A673 (cell line): ENCODE measurements at regions not wholly inside any gene's neighbourhood (a gene's known extent, or its start where the extent isn't known, plus 50 kb on each side); places are given as distances from the start of the nearest gene placed in this dataset.

Experiments
- BruUV-seq: library from RNA; stranded (reverse); fragments of 400-500 nt; replicated peaks from 2 replicates; lab custom pipeline; 2021; lab: Mats Ljungman, UMichigan
- CTCF ChIA-PET: fragments of 300-600 bp; sonication (Branson Sonifier 250); formaldehyde crosslinking; loops from one replicate; lab custom pipeline; 2022; ENCODE audit warnings: antibody characterized with exemption; lab: Charles Lee
- POLR2A ChIA-PET: fragments of 300-600 bp; sonication (Branson Sonifier 250); formaldehyde crosslinking; loops from one replicate; lab custom pipeline; 2022; ENCODE audit warnings: antibody characterized with exemption; ENCODE audit not compliant: low non-redundant PET; lab: Charles Lee
- DNase-seq: peaks from one replicate; pipeline ENCODE4 v3.0.0-alpha.2; 2015; ENCODE audit warnings: low spot score
- H3K27ac ChIP-seq: fragments of 200-600 bp; sonication (generic); 2 replicates; pipeline ENCODE4 v1.5.1; 2016; ENCODE audit warnings: mixed run types, low read depth, mild to moderate bottlenecking, mixed read lengths, antibody characterized with exemption, low read length; ENCODE audit not compliant: poor library complexity, severe bottlenecking
- H3K27me3 ChIP-seq: fragments of 200-600 bp; sonication (generic); replicated peaks from 2 replicates; pipeline ENCODE4 v1.6.1; 2017; ENCODE audit warnings: mixed run types, low read depth, mild to moderate bottlenecking, mixed read lengths, antibody characterized with exemption, low read length; ENCODE audit not compliant: insufficient read depth, poor library complexity
- H3K36me3 ChIP-seq: fragments of 200-600 bp; sonication (generic); 2 replicates; pipeline ENCODE4 v1.6.1; 2016; ENCODE audit warnings: mixed run types, mild to moderate bottlenecking, mixed read lengths, antibody characterized with exemption, low read length; ENCODE audit not compliant: insufficient read depth, poor library complexity, severe bottlenecking
- H3K4me1 ChIP-seq: fragments of 200-600 bp; sonication (generic); 2 replicates; pipeline ENCODE4 v1.6.1; 2017; ENCODE audit warnings: mixed run types, mild to moderate bottlenecking, mixed read lengths, antibody characterized with exemption, low read length; ENCODE audit not compliant: insufficient read depth, poor library complexity, severe bottlenecking
- H3K4me3 ChIP-seq: fragments of 200-600 bp; sonication (generic); 2 replicates; pipeline ENCODE4 v1.5.1; 2016; ENCODE audit warnings: low read depth, mixed run types, mild to moderate bottlenecking, mixed read lengths, low read length; ENCODE audit not compliant: poor library complexity, severe bottlenecking
- H3K9me3 ChIP-seq: fragments of 200-600 bp; sonication (generic); 2 replicates; pipeline ENCODE4 v1.6.1; 2016; ENCODE audit warnings: mixed run types, low read depth, mild to moderate bottlenecking, mixed read lengths, antibody characterized with exemption, low read length; ENCODE audit not compliant: poor library complexity, severe bottlenecking
- CTCF ChIP-seq: fragments of 300-800, 200-600 bp; sonication (generic); conservative IDR thresholded peaks from 2 replicates; pipeline ENCODE4 v1.5.1; 2017; ENCODE audit warnings: low read depth, mild to moderate bottlenecking, antibody characterized with exemption, low read length, moderate library complexity, mixed read lengths
- EZH2 ChIP-seq: fragments of 200-600 bp; sonication (generic); IDR thresholded peaks from 2 replicates; pipeline ENCODE4 v1.6.1; 2017; ENCODE audit warnings: borderline replicate concordance, low read depth, mild to moderate bottlenecking, mixed read lengths, antibody characterized with exemption, low read length; ENCODE audit not compliant: poor library complexity, severe bottlenecking
- intact Hi-C: fragments of 100-400 bp; cut with micrococcal nuclease; formaldehyde crosslinking; loops from one replicate; pipeline ENCODE4 v1.10.0; 2022; ENCODE audit not compliant: unreplicated experiment

GRCh38 chr10:9596368-9596920, 1421.2 kb upstream of the CELF2 start:
- Histone ChIP-seq H3K27ac (no peak overlapping the region), H3K36me3 (no peaks in the 10 kb centered on the region), H3K9me3 (no peaks in the 10 kb centered on the region), H3K4me3 (no peak overlapping the region), H3K4me1 (no peaks in the 10 kb centered on the region), H3K27me3 (no peaks in the 10 kb centered on the region)
- ChIA-PET CTCF (no interaction called here), POLR2A (no interaction called here)
- no peak for DNase-seq
- intact Hi-C loops: no loop called here
- BruUV-seq: no TSS peak
- TF ChIP-seq EZH2 (no peak), CTCF (no peak)

- no TSS peak for BruUV-seq
- no peaks in the 10 kb centered on the region for H3K27me3 ChIP-seq
- no peaks in the 10 kb centered on the region for H3K36me3 ChIP-seq
- H3K9me3 ChIP-seq: no peaks in the 10 kb centered on the region
- H3K4me1 ChIP-seq: no peaks in the 10 kb centered on the region
- ChIA-PET CTCF (no interaction called here), POLR2A (no interaction called here)
- no peak for DNase-seq
- no peak overlapping the region for H3K27ac ChIP-seq
- H3K4me3 ChIP-seq: no peak overlapping the region
- TF ChIP-seq CTCF (no peak), EZH2 (no peak)
- intact Hi-C loops: no loop called here
Measured at GRCh38 chr10:9602998-9603397, 1414.7 kb upstream of the CELF2 start.

DNA sequence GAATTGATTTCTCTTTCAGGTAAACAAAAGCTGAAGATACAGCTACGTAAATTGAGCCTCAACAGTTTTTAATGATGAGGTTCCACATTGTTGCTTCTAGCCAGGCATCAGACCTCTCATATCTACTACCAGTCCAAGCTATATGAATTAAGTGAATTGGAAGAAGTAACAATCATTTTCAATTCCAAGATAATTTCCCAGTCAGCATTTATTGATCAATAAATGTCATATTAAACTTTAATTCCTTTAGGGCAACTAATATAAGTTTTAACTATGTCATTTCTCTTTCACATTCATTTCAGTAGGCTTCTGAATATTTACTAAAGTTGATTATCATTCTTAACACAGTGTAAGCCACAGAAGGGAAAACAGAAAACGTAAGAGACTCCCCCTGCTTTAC, 1413.7 kb upstream of the CELF2 start:
- no peak for DNase-seq
- Histone ChIP-seq H3K4me3 (no peak overlapping the region), H3K36me3 (no peaks in the 10 kb centered on the region), H3K9me3 (no peaks in the 10 kb centered on the region), H3K27me3 (no peaks in the 10 kb centered on the region), H3K4me1 (no peaks in the 10 kb centered on the region), H3K27ac (no peak overlapping the region)
- intact Hi-C loops: no loop called here
- CTCF ChIA-PET: interaction anchor here (0.7 kb wide), 1 partner anchor 1431 kb away, joined by 7 read pairs; no protein-coding TSS in a partner anchor
- POLR2A ChIA-PET: no interaction called here
- TF ChIP-seq EZH2: no peak
- no peak for TF ChIP-seq CTCF
- no TSS peak for BruUV-seq
